HG03571 (cell line): ENCODE measurements at regions not wholly inside any gene's neighbourhood (a gene's known extent, or its start where the extent isn't known, plus 50 kb on each side); places are given as distances from the start of the nearest gene placed in this dataset.
"Not testable (repeated sequence)": the region's sequence is repeated elsewhere in the genome, so short reads cannot be mapped to it uniquely, and the experiment has no call there.

Experiments used
- ATAC-seq: cut with Tn5 transposase; IDR thresholded peaks from one replicate; pipeline ENCODE4 v1.9.1; 2021; ENCODE audit not compliant: unreplicated experiment

- no peak for ATAC-seq
Observed at GRCh38 chr6:140252099-140252498, 877.7 kb upstream of the CITED2 start.

GRCh38 chr6:140245296-140246040, 871.0 kb upstream of the CITED2 start:
- ATAC-seq, result no peak

- ATAC-seq, result no peak
Observed at GRCh38 chr6:140237251-140237650, 862.8 kb upstream of the CITED2 start.

GRCh38 chr6:140236732-140237131, 862.3 kb upstream of the CITED2 start:
- ATAC-seq, result no peak

GRCh38 chr6:140230282-140230681, 855.8 kb upstream of the CITED2 start:
- ATAC-seq, result no peak

- ATAC-seq, result no peak
Observed at GRCh38 chr6:140228491-140228890, 854.0 kb upstream of the CITED2 start.

GRCh38 chr6:140226637-140227036, 852.2 kb upstream of the CITED2 start:
- no peak for ATAC-seq

GRCh38 chr6:140225701-140226436, 851.4 kb upstream of the CITED2 start:
- no peak for ATAC-seq

GRCh38 chr6:140217283-140217682, 842.8 kb upstream of the CITED2 start:
- no peak for ATAC-seq

GRCh38 chr6:140209775-140210174, 835.3 kb upstream of the CITED2 start:
- no peak for ATAC-seq

- no peak for ATAC-seq
Observed at GRCh38 chr6:140208286-140208685, 833.8 kb upstream of the CITED2 start.

GRCh38 chr6:140205795-140206593, 831.5 kb upstream of the CITED2 start:
- no peak for ATAC-seq

GRCh38 chr6:140204154-140204553, 829.7 kb upstream of the CITED2 start:
- no peak for ATAC-seq

GRCh38 chr6:140203661-140204147, 829.3 kb upstream of the CITED2 start:
- no peak for ATAC-seq

- no peak for ATAC-seq
Observed at GRCh38 chr6:140202964-140203515, 828.6 kb upstream of the CITED2 start.

- ATAC-seq, result no peak
Observed at GRCh38 chr6:140201787-140202458, 827.5 kb upstream of the CITED2 start.

- ATAC-seq, result no peak
Observed at GRCh38 chr6:140193269-140193668, 818.8 kb upstream of the CITED2 start.

- ATAC-seq, result no peak
Observed at GRCh38 chr6:140192018-140192417, 817.6 kb upstream of the CITED2 start.

GRCh38 chr6:140189263-140189662, 814.8 kb upstream of the CITED2 start:
- not testable (repeated sequence) for ATAC-seq

GRCh38 chr6:140185991-140186390, 811.5 kb upstream of the CITED2 start:
- ATAC-seq, result no peak

GRCh38 chr6:140183881-140184280, 809.4 kb upstream of the CITED2 start:
- no peak for ATAC-seq
